SK-N-SH (cell line): ENCODE measurements at regions not wholly inside any gene's neighbourhood (a gene's known extent, or its start where the extent isn't known, plus 50 kb on each side); places are given as distances from the start of the nearest gene placed in this dataset.

Source experiments
- CTCF ChIA-PET: fragments of 300-600, 350-600 bp; formaldehyde crosslinking; extraction: SDS; loops from one replicate; lab custom pipeline; 2021; lab: Yijun Ruan, JAX
- POLR2A ChIA-PET: fragments of 350-600 bp; sonication (Branson Sonifier 250); formaldehyde crosslinking; extraction: SDS; loops from one replicate; lab custom pipeline; 2020; ENCODE audit warnings: antibody characterized with exemption, inconsistent platforms; lab: Yijun Ruan, JAX
- DNase-seq: peaks from one replicate; pipeline ENCODE4 v3.0.0; 2012
- H2AFZ ChIP-seq: fragments of 200-600 bp; sonication (generic); 2 replicates; pipeline ENCODE4 v1.8.1; 2016; ENCODE audit warnings: antibody characterized with exemption, mild to moderate bottlenecking, low read depth
- H3F3A ChIP-seq: fragments of 200-600 bp; sonication (generic); replicated peaks from 2 replicates; pipeline ENCODE3; 2016; ENCODE audit warnings: antibody characterized with exemption, mild to moderate bottlenecking; ENCODE audit not compliant: insufficient read depth
- H3K27ac ChIP-seq, 2 experiments: fragments of 200-500 bp in 1 of 2; fragments of 200-600 bp in 1 of 2; sonication (Bioruptor generic) in 1 of 2; sonication (generic), shearing (Covaris generic) in 1 of 2; 2 replicates each; pipeline versions ENCODE4 v1.5.1 to v1.6.1; 2014 to 2016; ENCODE audit warnings: low read depth in 2 of 2, inconsistent platforms in 1 of 2, low read length in 1 of 2, mild to moderate bottlenecking in 1 of 2, mixed read lengths in 1 of 2
- H3K27me3 ChIP-seq: fragments of 200-600 bp; sonication (generic), shearing (Covaris generic); 2 replicates; pipeline ENCODE4 v1.6.1; 2016; ENCODE audit warnings: mixed run types; ENCODE audit not compliant: insufficient read depth
- H3K36me3 ChIP-seq, 2 experiments: fragments of 200-500 bp in 1 of 2; fragments of 200-600 bp in 1 of 2; sonication (Bioruptor generic) in 1 of 2; sonication (generic) in 1 of 2; replicated peaks in 1 of 2; 2 replicates each; pipeline versions ENCODE3 to v1.5.1; 2014 to 2016; ENCODE audit warnings: low read length in 1 of 2, mild to moderate bottlenecking in 1 of 2; ENCODE audit not compliant: insufficient read depth in 2 of 2, control insufficient read depth in 1 of 2
- H3K4me1 ChIP-seq, 2 experiments: fragments of 200-500 bp in 1 of 2; fragments of 200-600 bp in 1 of 2; sonication (Bioruptor generic) in 1 of 2; sonication (generic), shearing (Covaris generic) in 1 of 2; 2 replicates each; pipeline versions ENCODE4 v1.5.1 to v1.6.1; 2014 to 2016; ENCODE audit warnings: low read depth in 1 of 2, low read length in 1 of 2, mixed run types in 1 of 2; ENCODE audit not compliant: insufficient read depth in 2 of 2, control insufficient read depth in 1 of 2
- H3K4me2 ChIP-seq: fragments of 200-600 bp; sonication (generic), shearing (Covaris generic); 2 replicates; pipeline ENCODE4 v1.6.1; 2017; ENCODE audit warnings: mixed run types
- H3K4me3 ChIP-seq, 2 experiments: fragments of 200-500 bp in 1 of 2; fragments of 200-600 bp in 1 of 2; sonication (Bioruptor generic) in 1 of 2; sonication (generic), shearing (Covaris generic) in 1 of 2; 2 replicates each; pipeline versions ENCODE4 v1.5.1 to v1.8.1; 2014 to 2016; ENCODE audit warnings: low read depth in 2 of 2, inconsistent platforms in 1 of 2, low read length in 1 of 2, mild to moderate bottlenecking in 1 of 2, mixed read lengths in 1 of 2, moderate library complexity in 1 of 2
- H3K79me2 ChIP-seq: fragments of 200-600 bp; sonication (generic); 2 replicates; pipeline ENCODE4 v1.8.1; 2017; ENCODE audit warnings: mild to moderate bottlenecking; ENCODE audit not compliant: insufficient read depth
- H3K9ac ChIP-seq: fragments of 200-600 bp; sonication (generic); 2 replicates; pipeline ENCODE4 v1.6.1; 2017; ENCODE audit warnings: mixed run types
- H3K9me2 ChIP-seq: fragments of 200-600 bp; sonication (generic); 2 replicates; pipeline ENCODE4 v1.6.1; 2017; ENCODE audit warnings: mixed run types
- H3K9me3 ChIP-seq: fragments of 200-600 bp; sonication (generic); 2 replicates; pipeline ENCODE4 v1.6.1; 2017; ENCODE audit warnings: mixed run types, mild to moderate bottlenecking, moderate library complexity
- H4K20me1 ChIP-seq: fragments of 200-600 bp; sonication (generic); 2 replicates; pipeline ENCODE4 v1.6.1; 2017; ENCODE audit warnings: mild to moderate bottlenecking, mixed run types; ENCODE audit not compliant: insufficient read depth
- FOSL2 ChIP-seq: IDR thresholded peaks from 2 replicates; pipeline ENCODE4 v1.4.0; 2012; ENCODE audit warnings: low read depth, mild to moderate bottlenecking, moderate library complexity, borderline replicate concordance
- FOXJ3 ChIP-seq: sonication (generic); formaldehyde crosslinking; IDR thresholded peaks from 2 replicates; pipeline ENCODE4 v1.5.1; 2020; ENCODE audit warnings: mild to moderate bottlenecking, missing genetic modification reagents
- FOXM1 ChIP-seq: IDR thresholded peaks from 2 replicates; pipeline ENCODE4 v1.4.0; 2012; ENCODE audit warnings: low read depth, mild to moderate bottlenecking
- GABPA ChIP-seq: IDR thresholded peaks from 2 replicates; pipeline ENCODE4 v1.4.0; 2012; ENCODE audit warnings: low read depth, mild to moderate bottlenecking
- MXI1 ChIP-seq: IDR thresholded peaks from 2 replicates; pipeline ENCODE4 v1.6.1; 2012; ENCODE audit warnings: mild to moderate bottlenecking, low read depth, low read length, improper control_type of control experiment
- NFIC ChIP-seq: IDR thresholded peaks from 2 replicates; pipeline ENCODE4 v1.4.0; 2012; ENCODE audit warnings: borderline replicate concordance
- NRF1 ChIP-seq: IDR thresholded peaks from 2 replicates; pipeline ENCODE4 v1.6.1; 2012; ENCODE audit warnings: low read depth, mild to moderate bottlenecking, low read length
- POLR2AphosphoS5 ChIP-seq: IDR thresholded peaks from 2 replicates; pipeline ENCODE4 v1.6.1; 2012; ENCODE audit warnings: low read depth, low read length
- RAD21 ChIP-seq: IDR thresholded peaks from 2 replicates; pipeline ENCODE4 v1.6.1; 2012; ENCODE audit warnings: mild to moderate bottlenecking, low read length
- RXRA ChIP-seq: IDR thresholded peaks from 2 replicates; pipeline ENCODE4 v1.4.0; 2012; ENCODE audit warnings: low read depth, mild to moderate bottlenecking, borderline replicate concordance
- SIN3A ChIP-seq: IDR thresholded peaks from 2 replicates; pipeline ENCODE4 v1.6.1; 2012; ENCODE audit warnings: low read depth, mild to moderate bottlenecking, low read length, moderate library complexity, borderline replicate concordance
- TAF1 ChIP-seq: IDR thresholded peaks from 2 replicates; pipeline ENCODE4 v1.6.1; 2012; ENCODE audit warnings: low read depth, mild to moderate bottlenecking, low read length, moderate library complexity, borderline replicate concordance
- WGBS: methylation state at CpG from one replicate; pipeline ENCODE4 v1.1.6; 2017; ENCODE audit warnings: low lambda C conversion rate; 5-methylcytosine and 5-hydroxymethylcytosine counted together
- TF ChIP-seq, protein P1 (sequence below): fragments of 200-600 bp; sonication (generic); IDR thresholded peaks from 2 replicates; pipeline ENCODE4 v1.6.1; 2017; ENCODE audit warnings: antibody characterized with exemption, mild to moderate bottlenecking, moderate library complexity
- TF ChIP-seq, protein P2 (sequence below): IDR thresholded peaks from 2 replicates; pipeline ENCODE4 v1.4.0; 2012; ENCODE audit warnings: low read depth

DNA sequence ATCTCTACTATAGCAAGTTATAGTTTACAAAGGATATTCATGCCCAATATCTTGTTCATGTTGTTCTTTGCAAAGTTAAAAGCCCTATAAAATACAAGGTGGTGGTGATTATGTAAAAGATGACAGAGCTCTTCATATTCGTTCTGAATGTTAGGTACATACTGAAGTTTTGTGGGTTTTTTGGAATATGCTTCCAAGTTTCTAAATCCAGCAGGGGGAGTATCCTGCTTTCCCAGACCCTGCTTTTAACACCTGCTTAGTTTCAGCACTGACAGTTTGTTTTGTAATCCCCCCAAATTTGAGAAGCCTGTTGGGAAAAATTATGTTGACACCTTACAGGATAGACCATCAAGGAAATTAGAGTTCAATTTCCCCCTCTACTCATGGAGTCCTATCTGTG lies 438.3 kb downstream of the SH3GL2 start:
- CTCF ChIA-PET = no interaction called here
- Histone ChIP-seq H3K4me3 (no peak overlapping the region), H2AFZ (no peak overlapping the region), H4K20me1 (no peaks in the 10 kb centered on the region), H3K36me3 (no peaks in the 10 kb centered on the region), H3F3A (no peaks in the 10 kb centered on the region), H3K9me2 (no peaks in the 10 kb centered on the region), H3K9me3 (no peaks in the 10 kb centered on the region), H3K4me1 (no peaks in the 10 kb centered on the region), H3K27ac (no peak overlapping the region)
- peak; percentile 0 for DNase-seq
- TF ChIP-seq GABPA (no peak), SIN3A (no peak), MXI1 (no peak)
- TF ChIP-seq, protein P1, sequence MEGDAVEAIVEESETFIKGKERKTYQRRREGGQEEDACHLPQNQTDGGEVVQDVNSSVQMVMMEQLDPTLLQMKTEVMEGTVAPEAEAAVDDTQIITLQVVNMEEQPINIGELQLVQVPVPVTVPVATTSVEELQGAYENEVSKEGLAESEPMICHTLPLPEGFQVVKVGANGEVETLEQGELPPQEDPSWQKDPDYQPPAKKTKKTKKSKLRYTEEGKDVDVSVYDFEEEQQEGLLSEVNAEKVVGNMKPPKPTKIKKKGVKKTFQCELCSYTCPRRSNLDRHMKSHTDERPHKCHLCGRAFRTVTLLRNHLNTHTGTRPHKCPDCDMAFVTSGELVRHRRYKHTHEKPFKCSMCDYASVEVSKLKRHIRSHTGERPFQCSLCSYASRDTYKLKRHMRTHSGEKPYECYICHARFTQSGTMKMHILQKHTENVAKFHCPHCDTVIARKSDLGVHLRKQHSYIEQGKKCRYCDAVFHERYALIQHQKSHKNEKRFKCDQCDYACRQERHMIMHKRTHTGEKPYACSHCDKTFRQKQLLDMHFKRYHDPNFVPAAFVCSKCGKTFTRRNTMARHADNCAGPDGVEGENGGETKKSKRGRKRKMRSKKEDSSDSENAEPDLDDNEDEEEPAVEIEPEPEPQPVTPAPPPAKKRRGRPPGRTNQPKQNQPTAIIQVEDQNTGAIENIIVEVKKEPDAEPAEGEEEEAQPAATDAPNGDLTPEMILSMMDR = peak; percentile 22; the same call in 1 of the 2 replicates
- TF ChIP-seq, all 33 proteins: peak for 1
- Histone ChIP-seq H3K9ac (no peak overlapping the region), H3K79me2 (no peaks in the 10 kb centered on the region), H3K4me2 (no peak overlapping the region), H3K27me3 (peaks cover 5% of the 10 kb centered on the region; the same call in 1 of the 2 replicates)
- WGBS = 0% methylated on average over 1 of the region's 1 CpG
- POLR2A ChIA-PET = no interaction called here

DNA sequence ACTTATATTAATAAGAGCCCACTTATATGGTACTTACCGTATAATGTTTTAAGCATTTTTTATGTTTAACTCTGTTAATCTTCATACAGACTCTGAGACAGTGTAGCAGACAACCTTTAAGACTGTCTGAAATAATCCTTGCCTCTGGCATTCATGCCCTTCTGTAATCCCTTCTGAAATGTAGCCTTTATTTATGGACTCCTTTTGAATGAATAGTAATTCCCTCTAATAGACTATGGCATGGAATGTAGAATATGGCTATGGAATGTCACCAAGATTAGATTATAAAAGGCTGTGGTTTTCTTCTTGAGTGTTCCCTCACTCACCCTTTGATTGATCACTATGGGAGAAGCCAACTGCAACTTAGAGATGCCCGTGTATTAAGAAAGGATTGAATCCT lies 439.4 kb downstream of the SH3GL2 start:
- peaks cover 5% of the 10 kb centered on the region; the same call in 1 of the 2 replicates for H3K27me3 ChIP-seq
- ChIA-PET POLR2A (no interaction called here), CTCF (no interaction called here)
- H3K9me2 ChIP-seq = no peaks in the 10 kb centered on the region
- H3K27ac ChIP-seq = no peak overlapping the region
- no peaks in the 10 kb centered on the region for H3K79me2 ChIP-seq
- H3K9me3 ChIP-seq = no peaks in the 10 kb centered on the region
- H3K9ac ChIP-seq = no peak overlapping the region
- H3K36me3 ChIP-seq = no peaks in the 10 kb centered on the region
- H3F3A ChIP-seq = no peaks in the 10 kb centered on the region
- no peak overlapping the region for H3K4me2 ChIP-seq
- 0% methylated on average over 2 of the region's 2 CpGs for WGBS
- H2AFZ ChIP-seq = no peak overlapping the region
- TF ChIP-seq RXRA (no peak), FOSL2 (no peak), FOXM1 (no peak), TAF1 (no peak), NFIC (no peak), POLR2AphosphoS5 (no peak), GABPA (no peak), FOXJ3 (no peak), RAD21 (no peak), NRF1 (no peak)
- TF ChIP-seq, protein P2, sequence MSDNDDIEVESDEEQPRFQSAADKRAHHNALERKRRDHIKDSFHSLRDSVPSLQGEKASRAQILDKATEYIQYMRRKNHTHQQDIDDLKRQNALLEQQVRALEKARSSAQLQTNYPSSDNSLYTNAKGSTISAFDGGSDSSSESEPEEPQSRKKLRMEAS = no peak
- TF ChIP-seq, all 33 proteins: peak for 0
- Histone ChIP-seq H3K4me1 (no peaks in the 10 kb centered on the region), H4K20me1 (no peaks in the 10 kb centered on the region), H3K4me3 (no peak overlapping the region)
- DNase-seq = no peak
